Prostate gland (tissue), 2 donors: ENCODE measurements at regions not wholly inside any gene's neighbourhood (a gene's known extent, or its start where the extent isn't known, plus 50 kb on each side); places are given as distances from the start of the nearest gene placed in this dataset.

Experiments used
- CTCF ChIP-seq, 4 experiments: fragments of 200-600 bp in 2 of 4; fragments of 450-650 bp in 2 of 4; sonication (generic) in 2 of 4; IDR thresholded peaks; 1 replicate in 3 of 4; 2 replicates in 1 of 4; pipeline ENCODE4 v1.5.1; 2016 to 2019; ENCODE audit warnings: antibody characterized with exemption in 4 of 4, mild to moderate bottlenecking in 2 of 4, moderate library complexity in 2 of 4
- POLR2A ChIP-seq: fragments of 450-650 bp; IDR thresholded peaks from one replicate; pipeline ENCODE4 v1.6.1; 2016; ENCODE audit warnings: antibody characterized with exemption, mild to moderate bottlenecking

- TF ChIP-seq POLR2A (no peak), CTCF (IDR thresholded peaks at IDR 0.05) (no peak)
Observed at GRCh38 chr9:105039175-105039799, 111.3 kb upstream of the ABCA1 start.
